GM19455 (cell line): ENCODE measurements at regions not wholly inside any gene's neighbourhood (a gene's known extent, or its start where the extent isn't known, plus 50 kb on each side); places are given as distances from the start of the nearest gene placed in this dataset.
"Not testable (repeated sequence)": the region's sequence is repeated elsewhere in the genome, so short reads cannot be mapped to it uniquely, and the experiment has no call there.

ENCODE experiments used
- ATAC-seq: cut with Tn5 transposase; IDR thresholded peaks from one replicate; pipeline ENCODE4 v1.9.1; 2021; ENCODE audit not compliant: unreplicated experiment

GRCh38 chr18:46226461-46226860 is 122.3 kb downstream of the HAUS1 start:
- ATAC-seq = no peak

GRCh38 chr18:46229641-46230040 is 125.5 kb downstream of the HAUS1 start:
- not testable (repeated sequence) for ATAC-seq

DNA sequence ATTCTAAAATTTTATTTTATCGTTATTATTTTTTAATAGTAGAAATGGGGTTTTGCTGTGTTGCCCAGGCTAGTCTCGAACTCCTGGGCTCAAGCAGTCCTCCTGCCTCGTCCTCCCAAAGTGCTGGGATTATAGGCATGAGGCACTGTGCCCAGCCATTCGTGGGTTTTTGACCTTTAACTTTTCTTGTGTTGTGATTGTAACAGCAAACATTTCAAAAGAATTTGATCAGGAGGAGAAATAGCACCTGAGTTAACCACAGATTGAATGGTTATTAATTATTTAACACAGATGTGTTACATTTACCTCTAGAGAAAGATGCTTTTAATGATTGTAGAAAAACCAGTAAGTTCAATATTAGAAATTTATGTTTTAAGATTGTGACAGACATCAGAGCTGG is 132.0 kb downstream of the HAUS1 start:
- no peak for ATAC-seq

DNA sequence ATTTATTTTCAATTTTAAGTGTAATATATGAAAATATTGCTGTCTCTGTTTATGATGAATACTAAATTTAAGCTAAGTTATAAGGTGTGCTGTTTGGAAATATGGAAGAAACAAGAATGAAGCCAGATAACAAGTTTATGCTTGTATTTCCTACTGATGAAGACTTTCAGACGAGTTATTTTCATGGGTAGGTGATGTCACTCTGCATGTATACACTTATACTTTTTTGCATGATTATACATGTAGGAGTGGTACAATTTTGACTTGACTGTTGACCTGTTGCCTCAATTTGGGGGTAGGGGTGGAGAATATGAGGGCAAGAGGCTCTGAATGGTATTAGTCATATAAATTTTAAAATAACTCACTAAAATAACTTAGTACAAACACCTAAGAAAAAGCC is 133.7 kb downstream of the HAUS1 start:
- ATAC-seq = no peak

DNA sequence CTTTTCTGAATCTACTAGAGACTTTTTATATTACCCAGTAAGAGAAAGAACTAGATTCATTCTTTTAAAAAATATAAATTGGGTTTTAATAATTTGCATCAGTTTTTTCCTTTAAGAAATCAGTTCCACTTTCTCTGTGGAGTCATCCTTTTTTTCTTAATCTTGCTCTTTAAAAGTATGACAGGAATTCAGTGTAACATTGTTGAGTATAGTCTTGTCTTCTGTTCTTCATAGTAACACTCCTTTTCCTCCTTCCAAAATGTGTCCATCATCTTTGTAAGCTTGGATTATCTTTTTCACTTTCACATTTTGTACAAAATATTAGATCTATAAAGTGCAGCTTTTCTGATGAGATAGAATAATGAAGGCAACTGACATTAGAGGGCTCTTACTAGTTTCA is 135.4 kb downstream of the HAUS1 start:
- no peak for ATAC-seq

GRCh38 chr18:46239998-46240397 is 135.8 kb downstream of the HAUS1 start:
- ATAC-seq = no peak

DNA sequence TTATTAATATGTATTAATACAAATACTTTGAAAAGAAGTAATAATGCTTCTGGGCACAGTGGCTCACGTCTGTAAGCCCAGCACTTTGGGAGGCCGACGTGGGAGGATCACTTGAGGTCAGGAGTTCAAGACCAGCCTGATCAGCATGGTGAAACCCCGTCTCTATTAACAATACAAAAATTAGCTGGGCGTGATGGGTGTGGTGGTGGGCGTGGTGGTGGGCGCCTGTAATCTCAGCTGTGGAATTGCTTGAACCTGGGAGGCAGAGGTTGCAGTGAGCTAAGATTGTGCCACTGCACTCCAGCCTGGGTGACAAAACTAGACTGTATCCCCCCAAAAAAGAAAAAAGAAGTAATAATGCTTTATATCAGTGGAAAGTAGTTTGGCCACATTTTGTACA is 137.2 kb downstream of the HAUS1 start:
- ATAC-seq = not testable (repeated sequence)

GRCh38 chr18:46242183-46242582 is 138.0 kb downstream of the HAUS1 start:
- ATAC-seq = no peak

- no peak for ATAC-seq
Observed at GRCh38 chr18:46243095-46243494, 138.9 kb downstream of the HAUS1 start.

DNA sequence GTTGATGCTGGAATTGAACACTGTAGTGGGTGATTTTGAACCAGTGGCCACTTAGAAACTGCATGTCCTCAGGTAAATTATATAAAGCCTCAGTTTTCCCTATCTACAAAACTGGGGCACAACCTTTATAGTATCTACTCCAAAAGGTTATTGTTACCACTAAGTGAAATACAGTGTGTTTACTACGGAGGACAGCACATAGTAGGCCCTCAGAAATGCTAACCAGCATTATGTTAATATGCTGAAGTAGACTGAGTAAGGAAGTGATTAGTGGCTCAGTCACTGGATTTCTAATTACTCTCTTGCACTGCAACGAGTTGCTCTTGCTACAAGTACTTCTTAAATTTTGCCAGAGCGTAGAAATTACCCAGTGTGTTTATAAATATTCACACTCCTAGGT is 139.5 kb downstream of the HAUS1 start:
- no peak for ATAC-seq

DNA sequence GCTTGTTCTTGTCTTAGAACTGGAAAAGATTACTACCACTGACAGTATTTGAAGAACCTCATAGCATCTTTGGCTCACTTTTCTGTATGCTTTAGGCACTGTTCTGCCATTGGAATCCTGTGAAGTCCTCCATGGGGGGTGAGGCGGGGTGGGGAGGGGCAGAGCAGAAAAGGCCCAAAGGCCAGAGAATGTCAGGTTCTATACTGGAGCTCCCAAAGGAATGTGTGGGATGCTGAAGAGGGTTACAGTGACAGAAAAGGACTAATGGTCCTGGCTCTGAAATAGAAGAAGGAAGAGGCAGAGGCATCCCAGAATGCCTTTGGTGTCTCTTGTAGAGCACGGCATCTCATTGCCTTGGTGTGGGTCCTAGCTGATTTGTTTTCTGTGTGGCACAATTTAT is 141.9 kb downstream of the HAUS1 start:
- ATAC-seq = no peak

DNA sequence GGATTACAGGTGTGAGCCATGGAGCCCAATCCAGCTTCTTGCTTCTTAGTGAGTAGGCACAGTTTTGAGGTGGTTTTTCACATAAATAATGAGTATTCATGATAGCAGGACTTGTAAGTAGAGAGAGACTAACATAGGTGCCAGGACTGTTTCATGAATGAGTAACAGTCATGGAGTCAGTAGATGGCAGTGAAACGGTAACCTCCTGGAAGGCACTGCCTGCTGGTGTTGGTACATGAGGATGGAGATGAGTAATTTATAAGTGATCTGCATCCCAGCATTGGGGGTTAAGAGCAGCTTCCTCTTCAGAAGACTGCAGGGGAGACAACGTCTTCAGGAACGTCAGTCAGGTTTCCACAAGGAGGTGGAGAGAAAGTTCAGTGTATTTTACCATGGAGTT is 143.8 kb downstream of the HAUS1 start:
- no peak for ATAC-seq

DNA sequence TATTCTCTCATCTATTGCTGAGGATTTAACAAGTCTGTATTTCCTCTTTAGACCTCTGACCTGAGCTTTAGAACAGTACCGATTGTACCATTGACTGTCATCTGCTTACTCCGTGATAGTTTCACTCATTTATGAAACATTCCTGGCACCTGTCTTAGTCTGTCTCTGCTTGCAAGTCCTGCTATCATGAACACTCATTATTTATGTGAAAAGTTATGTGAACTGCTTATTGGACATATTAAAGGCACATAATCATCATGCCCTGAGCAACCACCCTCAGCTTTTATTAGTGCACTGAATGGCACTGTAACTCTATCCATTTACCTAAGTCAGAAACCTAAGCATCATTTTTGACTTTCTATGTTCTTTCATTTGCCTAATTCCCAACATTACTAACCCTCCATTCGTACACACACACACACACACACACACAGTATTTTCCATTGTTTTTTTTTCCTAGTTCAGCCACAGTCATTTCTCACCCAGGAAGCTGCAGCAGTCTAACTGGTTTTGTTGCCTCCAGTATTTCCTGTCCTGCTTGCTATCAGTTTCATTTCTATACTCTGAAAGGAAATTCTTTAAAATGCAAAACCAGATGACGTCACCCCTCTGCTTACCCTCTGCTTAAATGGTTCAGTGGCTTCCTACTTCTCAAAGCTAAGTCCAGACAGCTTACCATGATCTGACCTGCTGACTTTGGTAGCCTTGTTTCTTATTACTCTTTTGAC is 146.1 kb downstream of the HAUS1 start:
- peak; percentile 98 for ATAC-seq

DNA sequence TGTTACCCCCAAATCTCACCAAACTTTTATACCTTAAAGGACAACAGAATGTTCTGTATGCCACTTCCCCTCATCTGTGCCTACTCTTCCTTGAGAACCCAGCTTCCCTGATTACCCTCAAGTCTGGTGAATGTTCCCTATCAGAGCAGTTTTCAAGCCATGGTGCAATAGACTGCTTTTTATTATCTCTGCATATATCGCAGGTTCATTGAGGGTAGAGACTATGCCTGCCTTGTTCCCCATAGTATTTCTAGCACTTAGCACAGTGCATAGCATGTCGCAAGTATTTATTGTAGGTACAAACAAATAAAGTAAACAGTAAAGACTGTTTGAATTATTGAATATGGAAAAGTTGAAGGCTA is 146.6 kb downstream of the HAUS1 start:
- ATAC-seq = peak; percentile 27

DNA sequence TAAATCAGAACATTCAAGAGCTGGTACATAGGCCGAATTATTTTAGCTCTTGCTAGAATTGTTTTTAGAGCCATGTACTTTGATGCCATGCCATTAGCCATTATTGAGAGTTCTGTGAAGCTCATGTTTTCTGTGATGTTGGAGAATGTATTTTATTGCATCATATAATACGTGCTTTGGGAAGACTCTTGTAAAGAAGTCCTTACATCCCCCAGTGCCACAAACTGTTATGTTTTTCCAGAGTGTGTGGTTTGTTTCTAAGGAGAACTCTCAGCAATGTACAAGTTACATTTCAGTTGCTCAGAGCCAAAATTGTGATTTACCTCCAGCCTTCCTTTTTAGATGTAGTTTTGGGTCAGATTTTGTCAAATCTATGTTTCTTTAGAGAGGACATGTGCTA is 148.6 kb downstream of the HAUS1 start:
- no peak for ATAC-seq

DNA sequence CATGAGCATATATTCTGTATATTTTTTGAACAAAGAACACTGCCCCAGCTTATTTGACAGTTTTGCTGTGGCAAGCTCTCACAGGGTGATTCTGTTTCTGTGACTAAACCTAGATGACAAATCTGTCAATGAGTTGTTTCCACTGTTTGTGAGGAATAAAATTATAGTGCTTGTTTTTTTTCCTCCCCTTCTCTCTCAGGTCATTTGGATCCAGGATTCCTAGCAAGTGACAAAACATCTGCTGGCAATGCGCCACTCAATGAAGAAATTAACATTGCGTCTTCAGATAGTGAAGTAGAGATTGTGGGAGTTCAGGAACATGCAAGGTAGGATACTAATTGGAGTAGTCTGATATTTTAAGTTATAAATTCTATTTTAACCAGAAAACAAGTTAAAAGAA is 149.3 kb downstream of the HAUS1 start:
- ATAC-seq = no peak

DNA sequence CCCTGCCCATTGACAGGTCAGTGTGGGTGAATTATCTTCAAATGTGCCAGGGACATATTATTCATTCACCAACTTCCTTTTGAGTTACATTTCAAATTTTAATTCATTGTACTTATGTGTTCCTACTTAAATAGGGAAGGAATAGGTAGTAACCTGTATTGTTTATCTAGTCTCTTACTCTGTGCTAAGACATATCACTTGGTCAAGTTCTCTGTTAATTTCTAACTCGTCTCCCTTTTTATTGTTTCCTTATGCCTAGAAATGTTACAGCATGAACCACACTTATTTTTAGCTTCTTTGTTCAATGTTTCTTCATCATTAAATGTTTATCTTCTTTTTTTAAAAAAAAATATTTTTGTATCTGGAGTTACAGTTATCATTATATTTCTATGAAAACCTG is 151.9 kb downstream of the HAUS1 start:
- no peak for ATAC-seq

- no peak for ATAC-seq
Observed at GRCh38 chr18:46257366-46257765, 153.2 kb downstream of the HAUS1 start.

DNA sequence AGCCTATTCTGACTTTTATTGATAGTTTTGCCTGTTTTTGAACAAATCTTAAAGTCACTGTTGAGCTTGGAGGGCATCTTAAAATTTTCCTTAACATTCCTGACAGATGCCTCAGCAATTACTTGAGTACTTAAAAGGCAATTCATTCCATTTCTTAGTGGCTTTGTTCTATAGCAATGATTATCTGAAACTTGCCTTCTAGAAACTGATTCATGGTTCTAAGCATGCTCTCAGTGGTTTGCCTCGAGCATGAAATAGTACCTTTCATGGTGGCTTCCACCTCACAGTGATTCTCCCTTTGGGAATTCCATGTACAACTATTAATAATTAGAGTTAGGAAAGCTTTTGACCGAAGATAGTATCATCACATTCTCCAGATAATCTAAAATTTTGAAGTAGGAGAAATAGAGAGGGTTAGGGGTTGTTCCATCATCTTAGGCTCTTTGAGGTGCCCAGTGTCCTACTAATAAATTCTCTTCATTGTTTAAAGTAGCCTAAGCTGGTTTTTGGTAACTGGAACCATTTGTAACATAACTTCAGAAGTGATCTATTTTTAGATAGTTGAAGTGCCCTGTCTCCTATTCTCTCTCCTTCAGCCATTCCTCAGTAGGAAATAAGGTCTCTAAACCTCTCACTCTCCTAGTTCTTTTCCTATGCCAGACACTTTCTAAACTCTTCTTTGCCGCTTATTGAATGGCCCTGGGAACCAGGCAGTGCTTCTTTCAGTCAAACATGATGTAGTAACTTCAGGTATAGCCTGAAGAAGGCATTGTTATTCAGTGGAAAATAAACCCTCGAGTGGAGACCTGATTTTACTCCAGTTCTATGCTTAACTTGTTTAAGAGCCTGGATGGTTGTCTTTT is 156.1 kb downstream of the HAUS1 start:
- ATAC-seq = no peak

DNA sequence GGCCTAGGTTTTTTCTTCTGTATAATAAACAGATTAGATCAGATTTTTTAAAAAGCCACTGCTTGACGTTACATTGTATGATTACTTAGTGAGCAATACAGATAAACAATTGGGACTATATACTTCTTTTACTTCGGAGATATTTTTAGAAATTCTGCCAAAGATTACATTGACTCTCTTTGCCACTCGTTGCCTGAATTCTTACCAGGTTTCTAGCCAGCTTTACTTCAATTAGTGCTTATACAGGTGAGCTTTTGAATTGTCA is 156.6 kb downstream of the HAUS1 start:
- ATAC-seq = no peak

GRCh38 chr18:46261799-46262198 is 157.6 kb downstream of the HAUS1 start:
- no peak for ATAC-seq

- ATAC-seq = no peak
Observed at GRCh38 chr18:46262856-46263255, 158.7 kb downstream of the HAUS1 start.

DNA sequence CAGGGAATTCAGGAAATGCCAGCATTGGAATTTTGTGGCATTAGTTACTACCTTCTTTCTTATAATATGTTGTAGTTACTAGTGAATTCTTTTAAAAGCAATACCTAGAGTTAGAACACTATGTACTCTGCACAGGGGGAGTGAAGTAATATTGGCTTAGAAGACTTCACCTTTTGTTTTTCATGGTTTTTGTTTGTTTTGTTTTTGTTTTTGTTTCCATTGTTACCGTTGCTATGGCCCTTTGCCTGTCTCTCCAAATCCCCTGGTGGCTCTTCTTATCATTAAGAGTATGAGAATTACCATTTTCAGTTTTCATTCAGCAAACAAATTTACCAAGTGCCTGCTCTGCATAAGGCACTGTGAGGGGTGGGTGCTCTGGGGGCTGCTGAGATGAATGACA is 160.1 kb downstream of the HAUS1 start:
- ATAC-seq = no peak
